ENCODE measurements at regions not wholly inside any gene's neighbourhood (a gene's known extent, or its start where the extent isn't known, plus 50 kb on each side); places are given as distances from the start of the nearest gene placed in this dataset.
"Not testable (repeated sequence)": the region's sequence is repeated elsewhere in the genome, so short reads cannot be mapped to it uniquely, and the experiment has no call there.

DNA sequence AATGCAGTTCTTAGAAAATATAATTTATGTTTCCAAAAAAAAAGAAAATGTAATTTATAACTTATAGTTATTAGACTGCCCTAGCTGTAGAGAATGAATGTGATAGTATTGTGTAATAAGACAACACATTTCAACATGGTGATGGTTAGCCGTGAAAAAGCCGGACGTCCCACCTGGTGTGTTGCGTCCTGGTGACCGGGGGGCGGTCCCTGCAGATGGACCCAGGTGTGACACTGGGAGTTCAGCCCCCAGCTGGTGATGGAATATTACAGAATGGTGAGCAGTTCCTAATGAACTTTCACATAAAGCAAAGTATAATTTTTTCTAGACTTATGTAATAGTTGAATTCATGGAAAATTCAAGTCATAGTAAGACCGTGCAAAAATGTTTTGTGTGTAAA is 132.8 kb downstream of the LAT start:
- Histone ChIP-seq H4K20me1 (ENCODE audit: low read depth, low read length) (no peaks in the 10 kb centered on the region), H2AFZ (ENCODE audit: low read depth, low read length, severe bottlenecking) (no peak overlapping the region), H3K9me3 (ENCODE audit: insufficient read depth, low read length) (no peaks in the 10 kb centered on the region), H3K4me2 (ENCODE audit: low read depth, low read length, poor library complexity, severe bottlenecking) (no peak overlapping the region), H3K79me2 (ENCODE audit: insufficient read depth, low read length) (no peaks in the 10 kb centered on the region), H3F3A (ENCODE audit: insufficient read depth) (no peaks in the 10 kb centered on the region), H3K9ac (ENCODE audit: low read length) (no peak overlapping the region), H3K27ac (ENCODE audit: low read depth, low read length) (no peak overlapping the region), H3K4me3 (ENCODE audit: insufficient read depth, low read length, poor library complexity, severe bottlenecking) (no peak overlapping the region), H3K36me3 (ENCODE audit: low read length) (no peaks in the 10 kb centered on the region; the same call in 1 of the 2 replicates), H3K9me2 (replicated peaks; ENCODE audit: insufficient read depth, low read length) (no peaks in the 10 kb centered on the region), H3K27me3 (ENCODE audit: low read length) (no peaks in the 10 kb centered on the region)
- no peak for TF ChIP-seq EZH2phosphoT487 (conservative IDR thresholded peaks at IDR 0.05; ENCODE audit: low read length)
- TF ChIP-seq, protein P1, sequence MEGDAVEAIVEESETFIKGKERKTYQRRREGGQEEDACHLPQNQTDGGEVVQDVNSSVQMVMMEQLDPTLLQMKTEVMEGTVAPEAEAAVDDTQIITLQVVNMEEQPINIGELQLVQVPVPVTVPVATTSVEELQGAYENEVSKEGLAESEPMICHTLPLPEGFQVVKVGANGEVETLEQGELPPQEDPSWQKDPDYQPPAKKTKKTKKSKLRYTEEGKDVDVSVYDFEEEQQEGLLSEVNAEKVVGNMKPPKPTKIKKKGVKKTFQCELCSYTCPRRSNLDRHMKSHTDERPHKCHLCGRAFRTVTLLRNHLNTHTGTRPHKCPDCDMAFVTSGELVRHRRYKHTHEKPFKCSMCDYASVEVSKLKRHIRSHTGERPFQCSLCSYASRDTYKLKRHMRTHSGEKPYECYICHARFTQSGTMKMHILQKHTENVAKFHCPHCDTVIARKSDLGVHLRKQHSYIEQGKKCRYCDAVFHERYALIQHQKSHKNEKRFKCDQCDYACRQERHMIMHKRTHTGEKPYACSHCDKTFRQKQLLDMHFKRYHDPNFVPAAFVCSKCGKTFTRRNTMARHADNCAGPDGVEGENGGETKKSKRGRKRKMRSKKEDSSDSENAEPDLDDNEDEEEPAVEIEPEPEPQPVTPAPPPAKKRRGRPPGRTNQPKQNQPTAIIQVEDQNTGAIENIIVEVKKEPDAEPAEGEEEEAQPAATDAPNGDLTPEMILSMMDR (IDR thresholded peaks at IDR 0.05; ENCODE audit: insufficient read depth, low read length, poor library complexity, severe bottlenecking) = no peak

DNA sequence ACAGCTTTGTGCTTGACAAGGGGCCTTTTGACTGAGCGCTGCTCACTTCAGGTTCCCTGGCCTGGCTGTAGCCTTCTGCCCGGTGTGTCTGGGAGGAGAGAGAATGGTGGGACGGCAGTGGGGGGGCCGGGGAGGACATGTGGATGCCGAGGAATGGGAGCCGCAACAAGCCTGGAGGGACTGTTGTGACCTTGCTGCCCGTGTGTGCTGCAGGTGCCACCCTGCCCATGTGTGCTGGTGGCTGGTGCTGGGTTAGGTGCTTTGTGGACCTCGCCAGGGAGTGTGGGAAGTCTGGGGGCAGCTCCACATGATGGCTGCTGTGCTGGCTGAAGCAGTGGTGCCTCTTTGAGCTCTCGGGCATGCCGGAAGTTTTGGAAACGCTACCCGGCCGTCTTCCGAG is 132.1 kb downstream of the LAT start:
- no peaks in the 10 kb centered on the region for H3K79me2 ChIP-seq (ENCODE audit: insufficient read depth, low read length)
- H3F3A ChIP-seq (ENCODE audit: insufficient read depth) = no peaks in the 10 kb centered on the region
- no peaks in the 10 kb centered on the region for H4K20me1 ChIP-seq (ENCODE audit: low read depth, low read length)
- H3K4me2 ChIP-seq (ENCODE audit: low read depth, low read length, poor library complexity, severe bottlenecking) = no peak overlapping the region
- no peaks in the 10 kb centered on the region for H3K27me3 ChIP-seq (ENCODE audit: low read length)
- no peaks in the 10 kb centered on the region; the same call in 1 of the 2 replicates for H3K36me3 ChIP-seq (ENCODE audit: low read length)
- no peak overlapping the region for H3K9ac ChIP-seq (ENCODE audit: low read length)
- TF ChIP-seq EZH2phosphoT487 (conservative IDR thresholded peaks at IDR 0.05; ENCODE audit: low read length) = no peak
- TF ChIP-seq, protein P1 (IDR thresholded peaks at IDR 0.05; ENCODE audit: insufficient read depth, low read length, poor library complexity, severe bottlenecking) = no peak
- no peak overlapping the region for H2AFZ ChIP-seq (ENCODE audit: low read depth, low read length, severe bottlenecking)
- no peak overlapping the region for H3K27ac ChIP-seq (ENCODE audit: low read depth, low read length)
- no peak overlapping the region for H3K4me3 ChIP-seq (ENCODE audit: insufficient read depth, low read length, poor library complexity, severe bottlenecking)
- no peaks in the 10 kb centered on the region for H3K9me2 ChIP-seq (replicated peaks; ENCODE audit: insufficient read depth, low read length)
- H3K9me3 ChIP-seq (ENCODE audit: insufficient read depth, low read length) = no peaks in the 10 kb centered on the region

DNA sequence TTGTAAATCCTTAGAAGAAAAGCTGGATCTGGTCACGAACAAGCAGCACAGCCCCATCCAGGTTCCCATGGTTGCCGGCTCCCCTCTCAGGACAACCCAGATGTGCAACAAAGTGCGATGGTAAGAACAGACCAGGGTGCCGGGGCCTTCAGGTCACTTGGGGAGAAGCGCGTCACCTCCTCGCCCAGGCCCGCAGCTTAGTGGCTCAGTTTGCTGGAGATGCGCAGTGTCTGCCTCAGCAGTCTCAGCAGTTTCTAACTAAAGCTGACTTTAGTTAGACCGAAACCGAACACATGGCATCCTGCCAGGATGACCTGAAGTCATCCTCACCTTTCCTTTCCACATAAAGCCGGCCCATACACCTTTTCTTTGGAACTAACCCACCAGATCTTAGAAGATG is 131.4 kb downstream of the LAT start:
- H3K9ac ChIP-seq (ENCODE audit: low read length); H3F3A ChIP-seq (ENCODE audit: insufficient read depth); H3K27me3 ChIP-seq (ENCODE audit: low read length); H3K4me2 ChIP-seq (ENCODE audit: low read depth, low read length, poor library complexity, severe bottlenecking); H4K20me1 ChIP-seq (ENCODE audit: low read depth, low read length); H2AFZ ChIP-seq (ENCODE audit: low read depth, low read length, severe bottlenecking); H3K9me3 ChIP-seq (ENCODE audit: insufficient read depth, low read length); H3K4me3 ChIP-seq (ENCODE audit: insufficient read depth, low read length, poor library complexity, severe bottlenecking); H3K9me2 ChIP-seq (replicated peaks; ENCODE audit: insufficient read depth, low read length); H3K36me3 ChIP-seq (ENCODE audit: low read length); H3K79me2 ChIP-seq (ENCODE audit: insufficient read depth, low read length); H3K27ac ChIP-seq (ENCODE audit: low read depth, low read length): not testable (repeated sequence)

DNA sequence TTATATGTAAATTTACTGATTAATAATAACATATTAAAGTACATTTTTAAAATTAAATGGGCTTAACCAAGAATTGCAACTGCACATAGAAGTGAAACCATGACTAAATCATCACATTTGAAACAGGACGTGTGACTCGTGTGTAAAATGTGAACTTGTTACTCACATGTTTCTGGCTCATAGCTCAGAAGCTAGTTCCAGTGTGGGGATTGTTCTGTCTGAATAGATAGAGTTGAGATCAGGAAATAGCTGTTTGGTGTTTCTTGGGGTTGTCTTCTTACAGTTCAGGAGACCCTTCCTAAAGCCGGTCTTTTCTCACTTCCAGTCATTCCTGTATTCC is 130.9 kb downstream of the LAT start:
- not testable (repeated sequence) for H3K9ac ChIP-seq (ENCODE audit: low read length); H3F3A ChIP-seq (ENCODE audit: insufficient read depth); H3K9me3 ChIP-seq (ENCODE audit: insufficient read depth, low read length); H3K36me3 ChIP-seq (ENCODE audit: low read length); H3K79me2 ChIP-seq (ENCODE audit: insufficient read depth, low read length); H3K4me3 ChIP-seq (ENCODE audit: insufficient read depth, low read length, poor library complexity, severe bottlenecking); H4K20me1 ChIP-seq (ENCODE audit: low read depth, low read length); H2AFZ ChIP-seq (ENCODE audit: low read depth, low read length, severe bottlenecking); H3K27me3 ChIP-seq (ENCODE audit: low read length); H3K9me2 ChIP-seq (replicated peaks; ENCODE audit: insufficient read depth, low read length); H3K4me2 ChIP-seq (ENCODE audit: low read depth, low read length, poor library complexity, severe bottlenecking); H3K27ac ChIP-seq (ENCODE audit: low read depth, low read length)
